H1 (cell line): ENCODE measurements at regions not wholly inside any gene's neighbourhood (a gene's known extent, or its start where the extent isn't known, plus 50 kb on each side); places are given as distances from the start of the nearest gene placed in this dataset.

Experiments used
- CTCF ChIA-PET: fragments of 300-600 bp; sonication (Branson Sonifier 250); formaldehyde crosslinking; loops from one replicate; lab custom pipeline; 2021; ENCODE audit not compliant: partially characterized antibody; lab: Charles Lee
- POLR2A ChIA-PET: fragments of 300-600 bp; sonication (Branson Sonifier 250); formaldehyde crosslinking; loops from one replicate; lab custom pipeline; 2021; ENCODE audit warnings: inconsistent platforms; ENCODE audit not compliant: partially characterized antibody; lab: Charles Lee
- DNase-seq, 2 experiments: peaks; one replicate each; pipeline versions ENCODE4 v3.0.0 to v3.0.0-alpha.2; 2010 to 2022; ENCODE audit warnings: low spot score in 2 of 2, low read depth in 1 of 2, mixed read lengths in 1 of 2
- FAIRE-seq: peaks from 2 replicates; lab custom pipeline; 2011; peaks lifted over from hg19 to GRCh38; lab: Jason Lieb, UNC
- H2AFZ ChIP-seq: 2 replicates; pipeline ENCODE4 v1.8.1; 2012; ENCODE audit warnings: low read length, inconsistent platforms
- H2AK5ac ChIP-seq: 2 replicates; pipeline ENCODE4 v1.6.1; 2013; ENCODE audit warnings: low read depth, low read length
- H2BK120ac ChIP-seq: replicated peaks from 2 replicates; pipeline ENCODE3; 2013; ENCODE audit warnings: low read depth, low read length, inconsistent platforms
- H2BK12ac ChIP-seq: 2 replicates; pipeline ENCODE4 v1.6.1; 2013; ENCODE audit warnings: low read depth, low read length
- H2BK15ac ChIP-seq: 2 replicates; pipeline ENCODE4 v1.6.1; 2013; ENCODE audit warnings: low read length
- H2BK20ac ChIP-seq: 2 replicates; pipeline ENCODE4 v1.6.1; 2013; ENCODE audit warnings: low read length
- H2BK5ac ChIP-seq: 2 replicates; pipeline ENCODE4 v1.6.1; 2013; ENCODE audit warnings: low read depth, low read length
- H3K14ac ChIP-seq: 2 replicates; pipeline ENCODE4 v1.6.1; 2013; ENCODE audit warnings: inconsistent platforms; ENCODE audit not compliant: insufficient read length
- H3K18ac ChIP-seq: 2 replicates; pipeline ENCODE4 v1.6.1; 2013; ENCODE audit warnings: low read length; ENCODE audit errors: extremely low read depth
- H3K23ac ChIP-seq: 2 replicates; pipeline ENCODE4 v1.6.1; 2013; ENCODE audit warnings: inconsistent platforms; ENCODE audit not compliant: insufficient read length
- H3K23me2 ChIP-seq: 2 replicates; pipeline ENCODE4 v1.6.1; 2013; ENCODE audit warnings: low read depth, low read length
- H3K27ac ChIP-seq: 2 replicates; pipeline ENCODE4 v1.6.1; 2011; ENCODE audit warnings: low read depth, low read length, inconsistent platforms
- H3K27me3 ChIP-seq, 4 experiments: replicated peaks in 1 of 4; 1 replicate in 1 of 4; 2 replicates in 3 of 4; pipeline versions ENCODE4 v1.6.1 to v1.8.1; 2011 to 2013; ENCODE audit warnings: low read length in 3 of 4, mild to moderate bottlenecking in 3 of 4, inconsistent platforms in 2 of 4, mixed read lengths in 2 of 4, moderate library complexity in 1 of 4; ENCODE audit not compliant: control insufficient read depth in 3 of 4, insufficient read depth in 3 of 4; ENCODE audit errors: extremely low read depth in 1 of 4
- H3K36me3 ChIP-seq, 4 experiments: 2 replicates each; pipeline versions ENCODE4 v1.6.1 to v1.8.1; 2011 to 2013; ENCODE audit warnings: mild to moderate bottlenecking in 4 of 4, low read length in 3 of 4, moderate library complexity in 2 of 4, control low read depth in 1 of 4, inconsistent platforms in 1 of 4; ENCODE audit not compliant: insufficient read depth in 4 of 4, control insufficient read depth in 2 of 4
- H3K4ac ChIP-seq: replicated peaks from 2 replicates; pipeline ENCODE3; 2013; ENCODE audit warnings: low read length, low read depth, mixed read lengths, inconsistent platforms; ENCODE audit not compliant: insufficient read length
- H3K4me1 ChIP-seq, 4 experiments: replicated peaks in 1 of 4; 1 replicate in 1 of 4; 2 replicates in 3 of 4; pipeline versions ENCODE4 v1.6.1 to v1.8.1; 2011 to 2013; ENCODE audit warnings: low read length in 3 of 4, inconsistent platforms in 2 of 4, mixed read lengths in 1 of 4; ENCODE audit not compliant: insufficient read depth in 4 of 4, control insufficient read depth in 3 of 4
- H3K4me2 ChIP-seq, 2 experiments: 2 replicates each; pipeline versions ENCODE4 v1.6.1 to v1.8.1; 2011 to 2013; ENCODE audit warnings: low read depth in 2 of 2, low read length in 2 of 2, control low read depth in 1 of 2, inconsistent platforms in 1 of 2, mild to moderate bottlenecking in 1 of 2; ENCODE audit not compliant: insufficient read depth in 1 of 2
- H3K4me3 ChIP-seq, 4 experiments: fragments of 200-600, 300-600 bp in 1 of 4; sonication (generic), shearing (Covaris generic), sonication (Bioruptor Twin) in 1 of 4; 2 replicates each; pipeline versions ENCODE4 v1.5.1 to v1.8.1; 2011 to 2016; ENCODE audit warnings: low read length in 4 of 4, low read depth in 3 of 4, control low read depth in 2 of 4, inconsistent platforms in 2 of 4, mild to moderate bottlenecking in 2 of 4, mixed read lengths in 1 of 4, moderate library complexity in 1 of 4; ENCODE audit not compliant: insufficient read depth in 2 of 4; ENCODE audit errors: extremely low read depth in 1 of 4
- H3K56ac ChIP-seq: replicated peaks from 2 replicates; pipeline ENCODE3; 2013; ENCODE audit warnings: low read depth, mild to moderate bottlenecking, mixed read lengths, low read length, inconsistent platforms; ENCODE audit not compliant: insufficient read length
- H3K79me1 ChIP-seq: 2 replicates; pipeline ENCODE4 v1.6.1; 2013; ENCODE audit warnings: low read depth, low read length, control low read depth
- H3K79me2 ChIP-seq, 2 experiments: 2 replicates each; pipeline versions ENCODE4 v1.6.1 to v1.8.1; 2012 to 2013; ENCODE audit warnings: low read length in 2 of 2, mild to moderate bottlenecking in 2 of 2, inconsistent platforms in 1 of 2; ENCODE audit not compliant: insufficient read depth in 2 of 2, control insufficient read depth in 1 of 2
- H3K9ac ChIP-seq, 4 experiments: replicated peaks in 1 of 4; 1 replicate in 1 of 4; 2 replicates in 3 of 4; pipeline versions ENCODE4 v1.6.1 to v1.8.1; 2011 to 2013; ENCODE audit warnings: low read depth in 3 of 4, low read length in 3 of 4, control low read depth in 2 of 4, mild to moderate bottlenecking in 2 of 4, moderate library complexity in 2 of 4, inconsistent platforms in 1 of 4; ENCODE audit errors: extremely low read depth in 1 of 4
- H3K9me3 ChIP-seq, 2 experiments: 2 replicates each; pipeline versions ENCODE4 v1.6.1 to v1.8.1; 2012 to 2013; ENCODE audit warnings: mild to moderate bottlenecking in 2 of 2, moderate library complexity in 2 of 2, control low read depth in 1 of 2, inconsistent platforms in 1 of 2, low read depth in 1 of 2, low read length in 1 of 2, mixed read lengths in 1 of 2; ENCODE audit not compliant: insufficient read depth in 2 of 2
- H4K20me1 ChIP-seq, 2 experiments: replicated peaks in 1 of 2; 2 replicates each; pipeline versions ENCODE3 to v1.8.1; 2011 to 2013; ENCODE audit warnings: inconsistent platforms in 2 of 2, low read length in 2 of 2, mild to moderate bottlenecking in 1 of 2; ENCODE audit not compliant: insufficient read depth in 2 of 2, control insufficient read depth in 1 of 2
- H4K5ac ChIP-seq: 2 replicates; pipeline ENCODE4 v1.6.1; 2013; ENCODE audit warnings: low read length, low read depth, mixed read lengths, inconsistent platforms; ENCODE audit not compliant: insufficient read length
- H4K8ac ChIP-seq: 2 replicates; pipeline ENCODE4 v1.8.0; 2013; ENCODE audit warnings: mild to moderate bottlenecking, moderate library complexity, low read length, inconsistent platforms; ENCODE audit not compliant: insufficient read depth; ENCODE audit errors: extremely low read depth
- H4K91ac ChIP-seq: replicated peaks from 2 replicates; pipeline ENCODE3; 2013; ENCODE audit warnings: low read length, mixed read lengths, inconsistent platforms; ENCODE audit not compliant: insufficient read length
- ATF2 ChIP-seq: IDR thresholded peaks from 2 replicates; pipeline ENCODE4 v1.6.1; 2012; ENCODE audit warnings: low read length, inconsistent platforms
- ATF3 ChIP-seq: IDR thresholded peaks from 2 replicates; pipeline ENCODE4 v1.6.1; 2011; ENCODE audit warnings: low read depth, mild to moderate bottlenecking, low read length; ENCODE audit not compliant: insufficient read depth
- BACH1 ChIP-seq: IDR thresholded peaks from 2 replicates; pipeline ENCODE4 v1.6.1; 2012; ENCODE audit warnings: low read length, improper control_type of control experiment
- CBX8 ChIP-seq: fragments of 300-800, 300-1000 bp; sonication (generic); IDR thresholded peaks from 2 replicates; pipeline ENCODE4 v1.7.1; 2016; ENCODE audit warnings: low read depth, low read length, borderline replicate concordance
- JUND ChIP-seq: IDR thresholded peaks from 2 replicates; pipeline ENCODE4 v1.6.1; 2011; ENCODE audit warnings: mild to moderate bottlenecking, improper control_type of control experiment, low read length
- KDM4A ChIP-seq: IDR thresholded peaks from one replicate; pipeline ENCODE4 v1.7.1; 2012; ENCODE audit warnings: low read depth, mild to moderate bottlenecking, moderate library complexity, low read length, inconsistent platforms; ENCODE audit not compliant: severe bottlenecking
- KDM5A ChIP-seq: fragments of 200-600 bp; IDR thresholded peaks from 2 replicates; pipeline ENCODE4 v1.7.1; 2012; ENCODE audit warnings: mild to moderate bottlenecking, low read length, inconsistent platforms, mixed read lengths
- SAP30 ChIP-seq: fragments of 300-600 bp; sonication (generic); IDR thresholded peaks from 2 replicates; pipeline ENCODE4 v1.7.1; 2012; ENCODE audit warnings: low read length, moderate library complexity, mild to moderate bottlenecking, inconsistent platforms; ENCODE audit not compliant: insufficient read depth, insufficient replicate concordance
- SIN3A ChIP-seq, 2 experiments: IDR thresholded peaks in 1 of 2; conservative IDR thresholded peaks in 1 of 2; 2 replicates each; pipeline ENCODE4 v1.6.1; 2011 to 2012; ENCODE audit warnings: low read length in 2 of 2, improper control_type of control experiment in 1 of 2, low read depth in 1 of 2, mild to moderate bottlenecking in 1 of 2
- USF2 ChIP-seq: IDR thresholded peaks from 2 replicates; pipeline ENCODE4 v1.6.1; 2011; ENCODE audit warnings: low read length, improper control_type of control experiment
- WGBS, 2 experiments: shearing (Covaris generic) in 1 of 2; methylation state at CpG; one replicate each; pipeline versions ENCODE4 v1.1.6 to v1.1.7; 2013 to 2015; ENCODE audit warnings: low lambda C conversion rate in 2 of 2, mixed read lengths in 2 of 2, inconsistent platforms in 1 of 2, low coverage in 1 of 2, missing lambda C conversion rate in 1 of 2; ENCODE audit not compliant: insufficient replicate concordance in 2 of 2, insufficient coverage in 1 of 2, insufficient read length in 1 of 2; ENCODE audit errors: extremely low coverage in 1 of 2, missing lambda C conversion rate in 1 of 2; 5-methylcytosine and 5-hydroxymethylcytosine counted together

GRCh38 chr16:17972460-17972943 lies 364.0 kb downstream of the NPIPA8 start:
- no peak overlapping the region for H4K5ac ChIP-seq
- no peak overlapping the region for H2AFZ ChIP-seq
- no peak overlapping the region for H2BK120ac ChIP-seq
- H2BK15ac ChIP-seq, result no peak overlapping the region
- H3K4ac ChIP-seq, result no peak overlapping the region
- H3K23me2 ChIP-seq, result no peaks in the 10 kb centered on the region
- H4K8ac ChIP-seq, result no peak overlapping the region
- no peaks in the 10 kb centered on the region for H3K27me3 ChIP-seq
- POLR2A ChIA-PET, result no interaction called here
- peaks cover 0 to 3% of the 10 kb centered on the region in 2 experiments; a peak in 1 of 4 replicates for H3K9me3 ChIP-seq
- peaks cover 0 to 2% (median 0%) of the 10 kb centered on the region in 4 experiments; a peak in 1 of 7 replicates for H3K4me1 ChIP-seq
- H2BK5ac ChIP-seq, result no peak overlapping the region
- H3K79me1 ChIP-seq, result no peaks in the 10 kb centered on the region
- WGBS, 2 experiments, result 97% methylated on average over 15 of the region's 15 CpGs; no CpG with 5 or more reads in 1 of the 2 experiments
- no peak for DNase-seq
- H2BK12ac ChIP-seq, result no peak overlapping the region
- no peak overlapping the region; the same call in 1 of the 2 replicates for H3K27ac ChIP-seq
- no peaks in the 10 kb centered on the region for H4K20me1 ChIP-seq
- no peak overlapping the region for H3K4me2 ChIP-seq
- H3K56ac ChIP-seq, result no peak overlapping the region
- CTCF ChIA-PET, result interaction anchor here (0.6 to 2.5 kb wide), 5 partner anchors 11 to 779 kb away, joined by 3 to 12 read pairs (median 4); no protein-coding TSS in a partner anchor
- no peak overlapping the region for H3K18ac ChIP-seq
- no peak overlapping the region for H2AK5ac ChIP-seq
- no peak overlapping the region for H3K23ac ChIP-seq
- no peaks in the 10 kb centered on the region for H3K36me3 ChIP-seq
- H3K14ac ChIP-seq, result no peak overlapping the region
- no peaks in the 10 kb centered on the region for H3K79me2 ChIP-seq
- FAIRE-seq, result no peak
- H2BK20ac ChIP-seq, result no peak overlapping the region
- no peak overlapping the region for H3K4me3 ChIP-seq
- H3K9ac ChIP-seq, result no peak overlapping the region
- no peak overlapping the region for H4K91ac ChIP-seq
- TF ChIP-seq BACH1, result no peak
- no peak for TF ChIP-seq SAP30
- TF ChIP-seq CBX8, result no peak
- TF ChIP-seq USF2, result no peak
- no peak for TF ChIP-seq ATF3
- no peak for TF ChIP-seq KDM4A
- TF ChIP-seq KDM5A, result no peak
- TF ChIP-seq SIN3A (conservative IDR thresholded peaks at IDR 0.05 in 1 of 2, IDR thresholded peaks at IDR 0.05 in 1 of 2; ENCODE audit: low read depth in 1 of 2, low read length in 2 of 2), result no peak
- TF ChIP-seq JUND, result no peak
- TF ChIP-seq ATF2, result no peak
